ENCODE measurements at regions not wholly inside any gene's neighbourhood (a gene's known extent, or its start where the extent isn't known, plus 50 kb on each side); places are given as distances from the start of the nearest gene placed in this dataset.

DNA sequence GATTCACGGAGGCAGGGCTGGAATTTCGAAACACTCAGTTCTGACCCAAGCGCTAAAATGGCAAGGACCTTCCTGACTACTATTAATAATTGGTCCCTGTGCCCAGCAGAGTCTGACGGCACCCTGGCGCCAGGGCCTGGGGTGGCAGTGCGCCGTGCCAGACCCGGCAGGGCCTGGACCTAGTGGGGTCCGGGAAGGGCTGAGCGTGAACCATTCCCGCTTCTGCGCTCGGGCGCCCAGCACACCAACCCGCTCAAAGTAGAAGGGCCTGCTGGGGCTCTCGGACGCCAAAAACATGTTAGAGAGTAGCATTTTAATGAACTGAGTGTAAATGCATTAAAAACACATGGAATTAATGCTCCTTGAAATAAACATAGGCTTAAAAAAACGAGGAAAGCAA is 346.7 kb upstream of the SFRP2 start:
- TF ChIP-seq, protein P1, sequence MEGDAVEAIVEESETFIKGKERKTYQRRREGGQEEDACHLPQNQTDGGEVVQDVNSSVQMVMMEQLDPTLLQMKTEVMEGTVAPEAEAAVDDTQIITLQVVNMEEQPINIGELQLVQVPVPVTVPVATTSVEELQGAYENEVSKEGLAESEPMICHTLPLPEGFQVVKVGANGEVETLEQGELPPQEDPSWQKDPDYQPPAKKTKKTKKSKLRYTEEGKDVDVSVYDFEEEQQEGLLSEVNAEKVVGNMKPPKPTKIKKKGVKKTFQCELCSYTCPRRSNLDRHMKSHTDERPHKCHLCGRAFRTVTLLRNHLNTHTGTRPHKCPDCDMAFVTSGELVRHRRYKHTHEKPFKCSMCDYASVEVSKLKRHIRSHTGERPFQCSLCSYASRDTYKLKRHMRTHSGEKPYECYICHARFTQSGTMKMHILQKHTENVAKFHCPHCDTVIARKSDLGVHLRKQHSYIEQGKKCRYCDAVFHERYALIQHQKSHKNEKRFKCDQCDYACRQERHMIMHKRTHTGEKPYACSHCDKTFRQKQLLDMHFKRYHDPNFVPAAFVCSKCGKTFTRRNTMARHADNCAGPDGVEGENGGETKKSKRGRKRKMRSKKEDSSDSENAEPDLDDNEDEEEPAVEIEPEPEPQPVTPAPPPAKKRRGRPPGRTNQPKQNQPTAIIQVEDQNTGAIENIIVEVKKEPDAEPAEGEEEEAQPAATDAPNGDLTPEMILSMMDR (IDR thresholded peaks at IDR 0.05; ENCODE audit: borderline replicate concordance, extremely low read depth, low read length, poor library complexity, severe bottlenecking), result no peak
- no peak for TF ChIP-seq EZH2 (IDR thresholded peaks at IDR 0.05; ENCODE audit: borderline replicate concordance, low read depth, low read length, severe bottlenecking)

Data from DND-41 (cell line).